Fibroblast of mammary gland (primary cell): ENCODE measurements at regions not wholly inside any gene's neighbourhood (a gene's known extent, or its start where the extent isn't known, plus 50 kb on each side); places are given as distances from the start of the nearest gene placed in this dataset.

Source experiments
- DNase-seq: peaks from one replicate; pipeline ENCODE4 v3.0.0-alpha.2; 2010; ENCODE audit warnings: low read depth
- H3K4me3 ChIP-seq: 2 replicates; pipeline ENCODE4 v1.5.1; 2011; ENCODE audit warnings: low read depth, mild to moderate bottlenecking, low read length, moderate library complexity; ENCODE audit not compliant: control insufficient read depth
- CTCF ChIP-seq: conservative IDR thresholded peaks from 2 replicates; pipeline ENCODE4 v1.5.1; 2011; ENCODE audit warnings: low read depth, low read length, inconsistent platforms; ENCODE audit not compliant: control insufficient read depth, insufficient read depth

DNA sequence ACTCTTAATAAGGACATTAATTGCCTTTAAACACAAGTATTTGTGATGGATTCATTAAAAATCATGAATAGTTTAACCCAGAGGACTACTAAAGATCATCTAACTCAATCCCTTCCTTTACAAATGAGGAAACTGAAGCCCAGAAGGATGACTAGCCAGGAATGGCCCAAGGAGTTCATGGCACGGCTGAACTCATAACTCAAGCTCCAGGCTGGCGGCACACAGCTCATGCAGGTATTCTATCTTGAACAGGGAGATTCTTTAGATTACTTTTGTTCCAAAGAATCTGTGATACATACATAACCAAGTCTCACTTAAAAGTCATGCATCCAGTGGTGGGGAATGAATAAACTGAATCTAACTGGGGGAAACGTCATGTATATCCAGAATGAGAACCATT, 495.5 kb downstream of the ACTL7B start:
- no peak overlapping the region for H3K4me3 ChIP-seq
- TF ChIP-seq CTCF: no peak

GRCh38 chr9:108356806-108357205, 499.0 kb downstream of the ACTL7B start:
- DNase-seq: no peak
- no peak for TF ChIP-seq CTCF
- no peak overlapping the region for H3K4me3 ChIP-seq

More for the DNA sequence above, 495.5 kb downstream of the ACTL7B start:
- DNase-seq: no peak

DNA sequence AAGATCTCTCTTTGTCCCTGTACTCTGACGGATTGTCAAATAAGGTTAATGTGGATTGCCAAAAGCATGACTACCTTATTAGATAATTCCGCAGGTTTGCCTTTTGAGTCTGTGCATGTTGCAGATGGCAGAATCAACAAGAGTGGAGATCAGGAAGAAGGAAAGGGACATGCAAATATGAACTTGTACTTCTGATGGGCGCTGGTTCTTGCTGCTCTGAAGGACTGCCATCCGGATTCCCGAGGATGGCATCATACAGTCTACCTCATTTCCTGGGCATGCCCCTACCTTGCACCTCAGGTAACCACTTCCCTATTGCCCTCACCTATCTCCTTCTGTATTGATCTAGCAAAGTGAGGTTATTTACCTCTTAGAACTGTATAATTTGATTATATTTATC, 504.2 kb downstream of the ACTL7B start:
- DNase-seq: no peak
- TF ChIP-seq CTCF: no peak
- H3K4me3 ChIP-seq: no peak overlapping the region

GRCh38 chr9:108347463-108348188, 508.2 kb downstream of the ACTL7B start:
- no peak for DNase-seq
- no peak overlapping the region for H3K4me3 ChIP-seq
- no peak for TF ChIP-seq CTCF

- no peak for TF ChIP-seq CTCF
- no peak for DNase-seq
- H3K4me3 ChIP-seq: no peak overlapping the region
Observed at GRCh38 chr9:108345826-108346225, 510.0 kb downstream of the ACTL7B start.

- no peak for TF ChIP-seq CTCF
- DNase-seq: no peak
- H3K4me3 ChIP-seq: no peak overlapping the region
Observed at GRCh38 chr9:108339251-108339650, 516.5 kb downstream of the ACTL7B start.
